NOMO-1 treated with dmso at 0.1 percent for 144 hours (cell line): ENCODE measurements at regions not wholly inside any gene's neighbourhood (a gene's known extent, or its start where the extent isn't known, plus 50 kb on each side); places are given as distances from the start of the nearest gene placed in this dataset.

Source experiments
- DNase-seq: peaks from one replicate; lab custom pipeline; 2025; ENCODE audit not compliant: unreplicated experiment; lab: John Stamatoyannopoulos, UW

- DNase-seq = no peak
Measured at GRCh38 chr10:121291823-121292222, 306.4 kb downstream of the FGFR2 start.

GRCh38 chr10:121292321-121292720 is 305.9 kb downstream of the FGFR2 start:
- DNase-seq = no peak

- DNase-seq = no peak
Measured at GRCh38 chr10:121293110-121293509, 305.1 kb downstream of the FGFR2 start.

DNA sequence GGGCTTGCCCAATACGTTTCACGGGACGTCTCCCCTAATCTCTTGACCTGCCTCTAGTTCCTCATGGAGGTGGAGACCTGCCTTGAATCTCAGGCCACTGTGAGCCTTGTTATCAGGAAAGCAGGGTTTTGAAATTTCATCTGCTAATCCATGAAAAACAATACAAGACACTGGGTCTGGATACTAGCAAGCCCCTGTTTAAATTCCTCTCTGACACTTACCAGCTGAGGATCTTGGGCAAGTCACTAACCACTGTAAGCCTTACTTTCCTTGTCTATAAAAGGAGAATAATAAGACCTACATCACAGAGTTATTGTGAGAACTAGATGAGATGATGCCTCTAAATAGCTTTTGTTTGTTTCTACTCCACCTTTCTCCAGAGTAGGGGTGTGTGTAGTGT is 303.6 kb downstream of the FGFR2 start:
- DNase-seq = no peak

DNA sequence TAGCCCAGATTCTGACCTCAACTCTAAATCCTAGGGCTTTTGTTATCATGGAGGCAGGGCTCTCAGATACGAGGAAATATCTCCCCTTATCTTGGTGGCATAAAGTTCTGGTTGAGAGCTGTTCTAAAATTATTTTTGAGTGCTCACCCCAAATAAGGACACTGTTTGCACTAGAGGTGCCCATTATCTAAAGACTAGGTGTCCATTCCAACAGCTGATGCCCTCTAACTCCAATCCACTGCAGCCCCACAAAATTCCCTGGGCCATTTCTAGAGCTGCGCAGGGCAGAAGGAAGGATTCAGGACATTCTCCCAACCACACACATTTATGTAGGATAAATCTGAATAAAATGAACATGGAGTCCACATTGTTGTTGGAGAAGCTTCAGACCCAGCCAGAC is 301.9 kb downstream of the FGFR2 start:
- DNase-seq = no peak

- no peak for DNase-seq
Measured at GRCh38 chr10:121296881-121297585, 301.2 kb downstream of the FGFR2 start.

DNA sequence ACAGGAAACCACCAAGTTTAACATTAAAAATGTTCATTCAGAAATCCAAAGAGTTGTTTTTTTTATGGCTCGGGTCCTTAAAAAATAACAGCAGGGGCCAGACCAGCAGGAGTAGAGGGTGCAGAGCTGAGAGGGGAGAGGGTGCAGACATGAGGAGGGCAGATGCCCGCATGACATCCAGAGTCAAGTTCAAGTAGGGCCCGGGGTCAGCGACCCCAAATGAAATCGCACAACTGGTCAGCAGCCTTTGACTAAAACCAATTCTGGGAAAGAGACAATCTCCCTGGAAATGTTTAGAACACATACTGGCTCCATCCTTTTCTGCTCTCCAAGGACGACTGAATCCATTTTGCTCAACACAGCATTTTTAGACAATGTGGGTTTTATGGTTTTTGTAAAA is 297.5 kb downstream of the FGFR2 start:
- DNase-seq = no peak

DNA sequence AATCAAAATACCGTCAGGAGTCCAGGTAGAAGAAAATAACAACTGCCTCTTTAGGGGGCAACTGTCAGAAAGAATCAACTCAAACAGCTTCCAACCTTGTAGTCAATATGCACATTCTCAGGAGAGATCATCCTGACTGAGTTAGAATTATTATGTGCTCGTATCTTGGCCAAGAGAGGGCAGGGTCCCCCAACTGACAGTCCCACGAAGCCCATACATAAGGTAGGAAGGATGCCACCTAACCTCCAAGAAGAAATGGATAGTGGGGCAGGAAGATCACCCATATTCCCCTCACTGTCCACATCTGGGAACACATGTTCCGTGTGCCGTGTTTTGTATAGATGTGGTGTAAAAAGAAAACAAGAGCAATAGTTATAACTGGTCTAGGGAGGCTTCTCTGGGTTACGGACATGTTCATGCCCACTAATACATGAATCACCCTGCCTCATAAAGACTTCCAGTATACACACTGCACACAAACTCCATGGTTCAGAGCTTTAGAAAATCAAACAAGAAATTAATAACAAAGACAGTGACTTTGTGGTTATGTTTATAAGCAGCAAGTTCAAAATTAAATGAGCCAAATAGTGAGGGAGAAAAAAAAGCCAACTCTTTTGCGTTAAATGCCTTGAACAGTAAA is 295.6 kb downstream of the FGFR2 start:
- no peak for DNase-seq

- DNase-seq = no peak
Measured at GRCh38 chr10:121303287-121303890, 294.9 kb downstream of the FGFR2 start.

- no peak for DNase-seq
Measured at GRCh38 chr10:121305066-121305465, 293.2 kb downstream of the FGFR2 start.

GRCh38 chr10:121306159-121306673 is 292.0 kb downstream of the FGFR2 start:
- DNase-seq = no peak

GRCh38 chr10:121307411-121307980 is 290.7 kb downstream of the FGFR2 start:
- no peak for DNase-seq

DNA sequence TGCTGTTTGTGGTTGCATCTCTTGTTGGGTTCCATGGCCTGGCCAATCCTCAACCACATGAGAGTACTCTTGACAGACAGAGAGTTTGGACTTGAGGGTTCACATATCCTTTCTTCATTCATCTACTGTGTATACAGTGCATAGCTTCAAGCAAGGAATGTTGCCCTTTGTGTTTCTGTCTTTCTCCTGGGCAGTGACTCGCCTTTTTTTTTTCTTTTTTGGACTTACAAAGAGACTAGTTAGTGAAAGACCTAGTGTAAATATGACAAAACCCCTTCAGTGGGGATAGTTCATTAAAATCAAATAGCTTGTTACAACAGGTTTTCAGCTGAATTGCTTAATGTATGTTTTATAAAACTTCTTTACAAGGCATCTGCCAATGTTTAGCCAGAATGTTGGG is 290.2 kb downstream of the FGFR2 start:
- no peak for DNase-seq

GRCh38 chr10:121309164-121309563 is 289.1 kb downstream of the FGFR2 start:
- no peak for DNase-seq

- no peak for DNase-seq
Measured at GRCh38 chr10:121310151-121310711, 288.0 kb downstream of the FGFR2 start.

- DNase-seq = no peak
Measured at GRCh38 chr10:121311812-121312443, 286.3 kb downstream of the FGFR2 start.

- no peak for DNase-seq
Measured at GRCh38 chr10:121312587-121312986, 285.7 kb downstream of the FGFR2 start.

- no peak for DNase-seq
Measured at GRCh38 chr10:121313119-121313875, 284.9 kb downstream of the FGFR2 start.

DNA sequence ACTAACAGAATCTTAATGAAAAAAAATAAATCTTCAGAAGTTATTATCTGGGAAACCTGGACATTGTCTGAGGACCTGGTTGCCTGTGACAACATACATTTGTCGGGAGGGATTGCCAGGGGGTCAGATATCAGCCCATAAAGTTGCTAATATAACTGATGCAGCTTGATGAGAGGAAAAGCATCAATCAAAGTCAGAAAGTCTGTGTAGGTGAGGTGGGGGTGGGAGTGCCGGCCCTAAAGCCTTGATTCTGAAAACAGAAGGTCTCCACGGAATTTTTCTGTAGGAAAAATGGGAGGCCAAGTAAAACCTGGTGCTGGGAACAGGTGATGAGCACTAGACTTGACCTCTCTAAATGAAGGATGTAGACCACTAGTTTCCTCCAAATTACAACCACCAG is 281.8 kb downstream of the FGFR2 start:
- DNase-seq = no peak

GRCh38 chr10:121317374-121317773 is 280.9 kb downstream of the FGFR2 start:
- no peak for DNase-seq
